Lung (tissue), 11 donors: ENCODE measurements at regions not wholly inside any gene's neighbourhood (a gene's known extent, or its start where the extent isn't known, plus 50 kb on each side); places are given as distances from the start of the nearest gene placed in this dataset.

Source experiments
- ATAC-seq: fragments of 200-7000 bp; cut with Tn5 transposase; one replicate; pipeline ENCODE4 v1.9.1; 2020; ENCODE audit warnings: moderate number of reproducible peaks; ENCODE audit not compliant: insufficient read depth, low FRiP score
- DNase-seq, 3 donors: peaks; one replicate each; pipeline ENCODE4 v3.0.0-alpha.2; 2013 to 2017
- H3K27ac ChIP-seq, 2 donors: one replicate each; pipeline ENCODE4 v1.5.1; 2013; ENCODE audit warnings: mild to moderate bottlenecking in 2 of 2, moderate library complexity in 2 of 2, control low read depth in 1 of 2, inconsistent platforms in 1 of 2, low read depth in 1 of 2, low read length in 1 of 2
- H3K27me3 ChIP-seq, 3 donors: one replicate each; pipeline ENCODE4 v1.5.1; 2013; ENCODE audit warnings: low read length in 2 of 3; ENCODE audit not compliant: control insufficient read depth in 3 of 3, insufficient read depth in 3 of 3
- H3K36me3 ChIP-seq, 4 donors: one replicate each; pipeline ENCODE4 v1.5.1; 2013; ENCODE audit warnings: low read length in 4 of 4, mild to moderate bottlenecking in 1 of 4, moderate library complexity in 1 of 4; ENCODE audit not compliant: control insufficient read depth in 4 of 4, insufficient read depth in 4 of 4
- H3K4me1 ChIP-seq, 5 donors: one replicate each; pipeline ENCODE4 v1.5.1; 2013; ENCODE audit warnings: low read length in 5 of 5, mild to moderate bottlenecking in 2 of 5, moderate library complexity in 1 of 5; ENCODE audit not compliant: control insufficient read depth in 5 of 5, insufficient read depth in 5 of 5
- H3K4me3 ChIP-seq: one replicate; pipeline ENCODE4 v1.5.1; 2013; ENCODE audit warnings: mild to moderate bottlenecking, control low read depth, moderate library complexity
- H3K9ac ChIP-seq, 2 donors: one replicate each; pipeline ENCODE4 v1.5.1; 2013; ENCODE audit warnings: low read length in 2 of 2, control low read depth in 1 of 2; ENCODE audit not compliant: insufficient read depth in 1 of 2
- H3K9me3 ChIP-seq, 4 donors: one replicate each; pipeline ENCODE4 v1.5.1; 2013; ENCODE audit warnings: low read length in 3 of 4, mild to moderate bottlenecking in 1 of 4, moderate library complexity in 1 of 4; ENCODE audit not compliant: control insufficient read depth in 4 of 4, insufficient read depth in 3 of 4
- WGBS, 2 donors: extraction: QIAGEN DNeasy Blood & Tissue Kit; methylation state at CpG; one replicate each; pipeline ENCODE4 v1.1.7; 2013; 5-methylcytosine and 5-hydroxymethylcytosine counted together
- TF ChIP-seq, protein P1 (sequence below): IDR thresholded peaks from 2 replicates; pipeline ENCODE4 v1.5.1; 2012; ENCODE audit warnings: mild to moderate bottlenecking; ENCODE audit errors: control extremely low read depth, extremely low read depth
- donor health status: control.
- donor health status: control.
- donor health status: Bipolar disorder and iron deficiency.
- donor health status: healthy.
- donor health status: DM: yes; HTN: yes; CAD: no.

DNA sequence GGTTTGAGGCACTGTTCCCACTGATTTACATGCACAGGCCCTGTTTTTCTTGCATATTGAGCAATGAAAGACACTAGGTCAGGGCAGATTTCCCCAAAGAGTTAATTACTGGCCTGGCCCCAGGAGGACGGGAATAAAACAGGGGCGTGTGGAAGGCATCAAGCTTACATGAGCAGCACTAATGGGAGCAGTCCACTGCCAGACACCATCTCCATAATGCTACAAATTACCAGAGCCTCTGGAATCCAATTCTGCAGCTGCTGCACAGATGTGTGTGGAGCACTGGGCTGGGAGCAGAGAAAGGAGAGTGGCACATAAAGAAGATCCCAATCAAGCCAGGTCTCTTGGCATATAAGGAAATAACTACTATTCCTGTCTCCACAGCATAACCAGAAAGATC is 96.9 kb downstream of the CCDC34 start:
- ATAC-seq (no peak), DNase-seq (peak in 1 of 3 donors; percentile 8)
- no peak overlapping the region for H3K9ac ChIP-seq
- no peaks in the 10 kb centered on the region for H3K9me3 ChIP-seq
- 63 to 65% methylated on average over 2 of the region's 2 CpGs for WGBS, 2 donors
- no peak overlapping the region for H3K4me3 ChIP-seq
- TF ChIP-seq, protein P1, sequence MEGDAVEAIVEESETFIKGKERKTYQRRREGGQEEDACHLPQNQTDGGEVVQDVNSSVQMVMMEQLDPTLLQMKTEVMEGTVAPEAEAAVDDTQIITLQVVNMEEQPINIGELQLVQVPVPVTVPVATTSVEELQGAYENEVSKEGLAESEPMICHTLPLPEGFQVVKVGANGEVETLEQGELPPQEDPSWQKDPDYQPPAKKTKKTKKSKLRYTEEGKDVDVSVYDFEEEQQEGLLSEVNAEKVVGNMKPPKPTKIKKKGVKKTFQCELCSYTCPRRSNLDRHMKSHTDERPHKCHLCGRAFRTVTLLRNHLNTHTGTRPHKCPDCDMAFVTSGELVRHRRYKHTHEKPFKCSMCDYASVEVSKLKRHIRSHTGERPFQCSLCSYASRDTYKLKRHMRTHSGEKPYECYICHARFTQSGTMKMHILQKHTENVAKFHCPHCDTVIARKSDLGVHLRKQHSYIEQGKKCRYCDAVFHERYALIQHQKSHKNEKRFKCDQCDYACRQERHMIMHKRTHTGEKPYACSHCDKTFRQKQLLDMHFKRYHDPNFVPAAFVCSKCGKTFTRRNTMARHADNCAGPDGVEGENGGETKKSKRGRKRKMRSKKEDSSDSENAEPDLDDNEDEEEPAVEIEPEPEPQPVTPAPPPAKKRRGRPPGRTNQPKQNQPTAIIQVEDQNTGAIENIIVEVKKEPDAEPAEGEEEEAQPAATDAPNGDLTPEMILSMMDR: no peak
- H3K27ac ChIP-seq: no peak overlapping the region
- no peaks in the 10 kb centered on the region for H3K36me3 ChIP-seq
- H3K27me3 ChIP-seq: no peaks in the 10 kb centered on the region
- no peaks in the 10 kb centered on the region for H3K4me1 ChIP-seq

DNA sequence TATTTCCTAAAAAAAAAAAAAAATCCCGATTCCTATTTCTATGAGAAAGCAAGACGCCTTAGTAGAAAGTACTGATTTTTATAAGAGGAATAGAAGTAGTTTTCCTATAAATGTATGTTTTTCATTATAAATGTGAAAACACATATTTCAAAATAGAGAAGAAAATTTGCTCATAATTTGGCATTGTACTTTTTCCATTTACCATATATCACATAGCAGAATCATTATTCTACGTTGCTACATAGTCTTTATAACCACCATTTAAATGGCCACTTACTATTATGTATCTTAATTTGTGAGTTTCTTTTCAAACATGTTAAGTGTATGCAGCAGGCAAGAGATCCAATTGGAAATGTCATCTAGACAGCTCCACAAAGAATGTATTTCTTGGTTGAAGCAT is 99.0 kb downstream of the CCDC34 start:
- no peaks in the 10 kb centered on the region for H3K4me1 ChIP-seq
- H3K36me3 ChIP-seq: no peaks in the 10 kb centered on the region
- no peak overlapping the region for H3K9ac ChIP-seq
- no peaks in the 10 kb centered on the region for H3K27me3 ChIP-seq
- TF ChIP-seq, protein P1: no peak
- no peak for ATAC-seq
- DNase-seq: no peak
- 89 to 92% methylated on average over 3 of the region's 3 CpGs for WGBS, 2 donors
- no peak overlapping the region for H3K27ac ChIP-seq
- H3K4me3 ChIP-seq: no peak overlapping the region
- H3K9me3 ChIP-seq: no peaks in the 10 kb centered on the region

DNA sequence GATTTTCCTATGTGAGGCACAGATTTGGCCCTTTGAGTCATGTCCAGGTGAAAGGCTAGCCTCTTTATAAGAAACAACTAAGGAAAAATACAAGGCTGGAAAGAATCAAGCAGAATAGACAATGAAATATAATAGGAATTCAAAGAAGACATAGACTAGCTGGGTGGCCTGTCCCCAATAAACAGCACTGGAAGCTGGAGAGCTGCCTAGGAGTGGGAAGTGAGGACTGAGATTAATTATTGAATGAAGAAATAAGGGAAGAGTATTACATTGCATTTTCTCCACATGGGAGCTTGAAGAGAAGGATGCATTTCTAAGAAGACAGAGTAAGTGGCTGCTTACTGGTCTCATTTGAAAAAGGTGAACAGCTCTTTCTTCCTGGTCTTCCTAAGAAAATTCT is 100.0 kb downstream of the CCDC34 start:
- Histone ChIP-seq H3K9me3 (no peaks in the 10 kb centered on the region), H3K36me3 (no peaks in the 10 kb centered on the region), H3K9ac (no peak overlapping the region), H3K27me3 (no peaks in the 10 kb centered on the region), H3K4me3 (no peak overlapping the region), H3K4me1 (no peaks in the 10 kb centered on the region), H3K27ac (no peak overlapping the region)
- DNase-seq: peak in 2 of 3 donors; percentile 29 to 55
- ATAC-seq: no peak
- TF ChIP-seq, protein P1: no peak

DNA sequence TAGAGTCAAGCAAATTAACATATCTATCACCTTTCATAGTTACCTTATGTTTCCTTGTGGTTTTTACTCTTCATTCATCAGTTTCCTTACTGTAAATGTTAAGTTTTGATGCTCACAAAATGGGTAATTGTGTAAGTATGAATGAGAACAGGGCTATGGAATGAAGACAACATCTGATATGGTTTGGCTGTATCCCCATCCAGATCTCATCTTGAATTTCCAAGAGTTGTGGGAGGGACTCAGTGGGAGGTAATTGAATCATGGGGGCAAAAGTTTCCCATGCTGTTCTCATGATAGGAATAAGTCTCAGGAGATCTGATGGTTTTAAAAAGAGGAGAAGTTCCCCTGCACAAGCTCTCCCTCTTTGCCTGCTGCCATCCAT is 107.6 kb downstream of the CCDC34 start:
- TF ChIP-seq, protein P1: no peak
- H3K27me3 ChIP-seq: no peaks in the 10 kb centered on the region
- H3K9ac ChIP-seq: no peak overlapping the region
- H3K4me1 ChIP-seq: no peaks in the 10 kb centered on the region
- DNase-seq (no peak), ATAC-seq (no peak)
- H3K27ac ChIP-seq: no peak overlapping the region
- peaks cover 0 to 3% (median under 1%) of the 10 kb centered on the region in 4 donors for H3K9me3 ChIP-seq
- H3K36me3 ChIP-seq: no peaks in the 10 kb centered on the region
- H3K4me3 ChIP-seq: no peak overlapping the region
